SK-N-SH treated with all-trans-retinoic acid at 6 μM for 48 hours (cell line): ENCODE measurements at regions not wholly inside any gene's neighbourhood (a gene's known extent, or its start where the extent isn't known, plus 50 kb on each side); places are given as distances from the start of the nearest gene placed in this dataset.

Experiments
- ATAC-seq: fragments of 200-7000 bp; cut with Tn5 transposase; 3 replicates; pipeline ENCODE4 v1.9.1; 2020; ENCODE audit warnings: mild to moderate bottlenecking, moderate library complexity
- ARNTL ChIP-seq: fragments of 450-650 bp; formaldehyde crosslinking; IDR thresholded peaks from 2 replicates; pipeline ENCODE4 v1.5.0; 2020; ENCODE audit warnings: low read depth, mild to moderate bottlenecking, moderate library complexity, borderline replicate concordance
- BACH2 ChIP-seq: fragments of 250-450 bp; sonication (Bioruptor Pico); IDR thresholded peaks from 2 replicates; pipeline ENCODE4 v1.9.0; 2021; ENCODE audit warnings: mild to moderate bottlenecking, borderline replicate concordance
- CSDC2 ChIP-seq: fragments of 250-450 bp; sonication (Bioruptor Pico); IDR thresholded peaks from 2 replicates; pipeline ENCODE4 v1.5.0; 2020; ENCODE audit warnings: mild to moderate bottlenecking, moderate library complexity
- ESRRG ChIP-seq: fragments of 250-450 bp; sonication (Bioruptor Pico); IDR thresholded peaks from 2 replicates; pipeline ENCODE4 v1.6.1; 2021; ENCODE audit warnings: mild to moderate bottlenecking
- GLIS3 ChIP-seq: fragments of 250-450 bp; sonication (Bioruptor Pico); IDR thresholded peaks from 2 replicates; pipeline ENCODE4 v1.5.0; 2020; ENCODE audit warnings: mild to moderate bottlenecking, moderate library complexity
- ISL1 ChIP-seq: fragments of 250-450 bp; sonication (Bioruptor Pico); IDR thresholded peaks from 2 replicates; pipeline ENCODE4 v2.1.2; 2022; ENCODE audit warnings: mild to moderate bottlenecking, moderate library complexity
- OSR1 ChIP-seq: fragments of 250-450 bp; sonication (Bioruptor Pico); IDR thresholded peaks from 2 replicates; pipeline ENCODE4 v1.8.0; 2022; ENCODE audit warnings: moderate library complexity, mild to moderate bottlenecking, inconsistent platforms
- PPARA ChIP-seq: fragments of 250-450 bp; sonication (Bioruptor Pico); IDR thresholded peaks from 2 replicates; pipeline ENCODE4 v1.5.0; 2020; ENCODE audit warnings: mild to moderate bottlenecking, borderline replicate concordance
- RARB ChIP-seq: fragments of 250-450 bp; sonication (Bioruptor Pico); IDR thresholded peaks from 2 replicates; pipeline ENCODE4 v1.8.0; 2021; ENCODE audit warnings: mild to moderate bottlenecking, moderate library complexity
- SNAI2 ChIP-seq: fragments of 250-450 bp; sonication (Bioruptor Pico); IDR thresholded peaks from 2 replicates; pipeline ENCODE4 v1.5.0; 2020; ENCODE audit warnings: mild to moderate bottlenecking, moderate library complexity
- TCF4 ChIP-seq: fragments of 250-450 bp; sonication (Bioruptor Pico); IDR thresholded peaks from 2 replicates; pipeline ENCODE4 v1.8.0; 2021; ENCODE audit warnings: mild to moderate bottlenecking, moderate library complexity, borderline replicate concordance
- ZC3H10 ChIP-seq: fragments of 250-450 bp; sonication (Bioruptor Pico); IDR thresholded peaks from 2 replicates; pipeline ENCODE4 v1.5.1; 2021; ENCODE audit warnings: mild to moderate bottlenecking, moderate library complexity
- ZFP3 ChIP-seq: fragments of 250-450 bp; sonication (Bioruptor Pico); IDR thresholded peaks from 2 replicates; pipeline ENCODE4 v1.5.0; 2020; ENCODE audit warnings: mild to moderate bottlenecking, moderate library complexity
- ZFP30 ChIP-seq: fragments of 450-650 bp; formaldehyde crosslinking; IDR thresholded peaks from 2 replicates; pipeline ENCODE4 v1.5.0; 2022; ENCODE audit warnings: mild to moderate bottlenecking, moderate library complexity
- ZNF565 ChIP-seq: fragments of 450-650 bp; formaldehyde crosslinking; conservative IDR thresholded peaks from 2 replicates; pipeline ENCODE4 v1.5.0; 2020; ENCODE audit warnings: low read depth, mild to moderate bottlenecking, moderate library complexity
- ZNF70 ChIP-seq: fragments of 450-650 bp; formaldehyde crosslinking; IDR thresholded peaks from 2 replicates; pipeline ENCODE4 v1.5.0; 2020; ENCODE audit warnings: mild to moderate bottlenecking, moderate library complexity
- ZNF8 ChIP-seq: fragments of 450-650 bp; formaldehyde crosslinking; IDR thresholded peaks from 2 replicates; pipeline ENCODE4 v1.5.0; 2020; ENCODE audit warnings: mild to moderate bottlenecking, moderate library complexity
- TF ChIP-seq, protein P1 (sequence below): fragments of 250-450 bp; sonication (Bioruptor Pico); IDR thresholded peaks from 2 replicates; pipeline ENCODE4 v1.5.1; 2021; ENCODE audit warnings: mild to moderate bottlenecking, moderate library complexity
- TF ChIP-seq, protein P2 (sequence below): fragments of 250-450 bp; sonication (Bioruptor Pico); IDR thresholded peaks from 2 replicates; pipeline ENCODE4 v1.5.1; 2020; ENCODE audit warnings: low read depth, mild to moderate bottlenecking, moderate library complexity
- TF ChIP-seq, protein P3 (sequence below): fragments of 250-450 bp; sonication (Bioruptor Pico); IDR thresholded peaks from 2 replicates; pipeline ENCODE4 v1.8.0; 2021; ENCODE audit warnings: low read depth, mild to moderate bottlenecking, moderate library complexity, borderline replicate concordance
- TF ChIP-seq, protein P4 (sequence below): fragments of 250-450 bp; sonication (Bioruptor Pico); IDR thresholded peaks from 2 replicates; pipeline ENCODE4 v1.8.0; 2020; ENCODE audit warnings: mild to moderate bottlenecking, moderate library complexity, borderline replicate concordance

DNA sequence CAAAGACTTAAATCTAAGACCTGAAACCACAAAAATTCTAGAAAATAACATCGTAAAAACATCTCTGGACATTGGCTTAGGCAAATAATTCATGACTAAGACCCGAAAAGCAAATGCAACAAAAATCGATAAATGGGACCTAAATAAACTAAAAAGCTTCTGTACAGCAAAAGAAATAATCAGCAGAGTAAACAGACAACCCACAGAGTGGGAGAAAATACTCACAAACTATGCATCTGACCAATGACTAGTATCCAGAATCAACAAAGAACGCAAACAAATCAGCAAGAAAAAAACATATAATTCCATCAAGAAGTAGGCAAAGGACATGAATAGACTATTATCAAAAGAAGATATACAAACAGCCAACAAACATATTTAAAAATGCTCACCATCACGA lies 749.4 kb downstream of the PLOD2 start:
- TF ChIP-seq OSR1 (CRISPR knock-in tag): no peak
- TF ChIP-seq GLIS3: no peak
- TF ChIP-seq, protein P1, sequence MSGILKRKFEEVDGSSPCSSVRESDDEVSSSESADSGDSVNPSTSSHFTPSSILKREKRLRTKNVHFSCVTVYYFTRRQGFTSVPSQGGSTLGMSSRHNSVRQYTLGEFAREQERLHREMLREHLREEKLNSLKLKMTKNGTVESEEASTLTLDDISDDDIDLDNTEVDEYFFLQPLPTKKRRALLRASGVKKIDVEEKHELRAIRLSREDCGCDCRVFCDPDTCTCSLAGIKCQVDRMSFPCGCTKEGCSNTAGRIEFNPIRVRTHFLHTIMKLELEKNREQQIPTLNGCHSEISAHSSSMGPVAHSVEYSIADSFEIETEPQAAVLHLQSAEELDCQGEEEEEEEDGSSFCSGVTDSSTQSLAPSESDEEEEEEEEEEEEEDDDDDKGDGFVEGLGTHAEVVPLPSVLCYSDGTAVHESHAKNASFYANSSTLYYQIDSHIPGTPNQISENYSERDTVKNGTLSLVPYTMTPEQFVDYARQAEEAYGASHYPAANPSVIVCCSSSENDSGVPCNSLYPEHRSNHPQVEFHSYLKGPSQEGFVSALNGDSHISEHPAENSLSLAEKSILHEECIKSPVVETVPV (CRISPR knock-in tag): no peak
- no peak for TF ChIP-seq ZNF565 (CRISPR knock-in tag)
- TF ChIP-seq BACH2 (CRISPR knock-in tag): no peak
- no peak for TF ChIP-seq ZFP3 (CRISPR knock-in tag)
- no peak for TF ChIP-seq TCF4 (CRISPR knock-in tag)
- TF ChIP-seq ISL1: no peak
- TF ChIP-seq ARNTL (CRISPR knock-in tag): no peak
- TF ChIP-seq, protein P2, sequence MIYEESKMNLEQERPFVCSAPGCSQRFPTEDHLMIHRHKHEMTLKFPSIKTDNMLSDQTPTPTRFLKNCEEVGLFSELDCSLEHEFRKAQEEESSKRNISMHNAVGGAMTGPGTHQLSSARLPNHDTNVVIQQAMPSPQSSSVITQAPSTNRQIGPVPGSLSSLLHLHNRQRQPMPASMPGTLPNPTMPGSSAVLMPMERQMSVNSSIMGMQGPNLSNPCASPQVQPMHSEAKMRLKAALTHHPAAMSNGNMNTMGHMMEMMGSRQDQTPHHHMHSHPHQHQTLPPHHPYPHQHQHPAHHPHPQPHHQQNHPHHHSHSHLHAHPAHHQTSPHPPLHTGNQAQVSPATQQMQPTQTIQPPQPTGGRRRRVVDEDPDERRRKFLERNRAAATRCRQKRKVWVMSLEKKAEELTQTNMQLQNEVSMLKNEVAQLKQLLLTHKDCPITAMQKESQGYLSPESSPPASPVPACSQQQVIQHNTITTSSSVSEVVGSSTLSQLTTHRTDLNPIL (CRISPR knock-in tag): no peak
- TF ChIP-seq, protein P3, sequence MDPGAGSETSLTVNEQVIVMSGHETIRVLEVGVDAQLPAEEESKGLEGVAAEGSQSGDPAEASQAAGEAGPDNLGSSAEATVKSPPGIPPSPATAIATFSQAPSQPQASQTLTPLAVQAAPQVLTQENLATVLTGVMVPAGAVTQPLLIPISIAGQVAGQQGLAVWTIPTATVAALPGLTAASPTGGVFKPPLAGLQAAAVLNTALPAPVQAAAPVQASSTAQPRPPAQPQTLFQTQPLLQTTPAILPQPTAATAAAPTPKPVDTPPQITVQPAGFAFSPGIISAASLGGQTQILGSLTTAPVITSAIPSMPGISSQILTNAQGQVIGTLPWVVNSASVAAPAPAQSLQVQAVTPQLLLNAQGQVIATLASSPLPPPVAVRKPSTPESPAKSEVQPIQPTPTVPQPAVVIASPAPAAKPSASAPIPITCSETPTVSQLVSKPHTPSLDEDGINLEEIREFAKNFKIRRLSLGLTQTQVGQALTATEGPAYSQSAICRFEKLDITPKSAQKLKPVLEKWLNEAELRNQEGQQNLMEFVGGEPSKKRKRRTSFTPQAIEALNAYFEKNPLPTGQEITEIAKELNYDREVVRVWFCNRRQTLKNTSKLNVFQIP (CRISPR knock-in tag): no peak
- TF ChIP-seq ZNF8: no peak
- TF ChIP-seq, protein P4, sequence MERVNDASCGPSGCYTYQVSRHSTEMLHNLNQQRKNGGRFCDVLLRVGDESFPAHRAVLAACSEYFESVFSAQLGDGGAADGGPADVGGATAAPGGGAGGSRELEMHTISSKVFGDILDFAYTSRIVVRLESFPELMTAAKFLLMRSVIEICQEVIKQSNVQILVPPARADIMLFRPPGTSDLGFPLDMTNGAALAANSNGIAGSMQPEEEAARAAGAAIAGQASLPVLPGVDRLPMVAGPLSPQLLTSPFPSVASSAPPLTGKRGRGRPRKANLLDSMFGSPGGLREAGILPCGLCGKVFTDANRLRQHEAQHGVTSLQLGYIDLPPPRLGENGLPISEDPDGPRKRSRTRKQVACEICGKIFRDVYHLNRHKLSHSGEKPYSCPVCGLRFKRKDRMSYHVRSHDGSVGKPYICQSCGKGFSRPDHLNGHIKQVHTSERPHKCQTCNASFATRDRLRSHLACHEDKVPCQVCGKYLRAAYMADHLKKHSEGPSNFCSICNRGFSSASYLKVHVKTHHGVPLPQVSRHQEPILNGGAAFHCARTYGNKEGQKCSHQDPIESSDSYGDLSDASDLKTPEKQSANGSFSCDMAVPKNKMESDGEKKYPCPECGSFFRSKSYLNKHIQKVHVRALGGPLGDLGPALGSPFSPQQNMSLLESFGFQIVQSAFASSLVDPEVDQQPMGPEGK (CRISPR knock-in tag): no peak
- TF ChIP-seq ZFP30 (CRISPR knock-in tag): no peak
- no peak for TF ChIP-seq SNAI2
- TF ChIP-seq CSDC2 (CRISPR knock-in tag): no peak
- no peak for TF ChIP-seq ZNF70 (CRISPR knock-in tag)
- no peak for TF ChIP-seq RARB
- no peak for ATAC-seq

DNA sequence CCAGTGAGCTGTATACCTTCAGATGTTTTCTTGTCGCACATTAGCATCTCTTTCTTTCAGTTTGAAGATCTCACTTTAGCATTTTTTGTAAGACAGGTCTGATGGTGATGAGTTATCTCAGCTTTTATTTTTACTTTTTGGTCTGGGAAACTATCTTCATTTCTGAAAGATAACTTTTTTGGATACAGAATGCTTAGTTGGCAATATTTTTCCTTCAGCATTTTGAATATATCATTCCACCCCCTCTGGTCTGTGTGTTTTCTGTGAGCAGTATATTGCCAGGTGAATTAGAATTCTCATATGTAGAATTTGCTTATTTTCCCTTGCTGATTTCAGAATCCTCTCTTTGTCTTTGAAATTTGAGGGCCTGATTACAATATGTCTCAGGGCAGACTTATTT lies 743.3 kb downstream of the PLOD2 start:
- no peak for ATAC-seq
- TF ChIP-seq, protein P2 (CRISPR knock-in tag): no peak
- TF ChIP-seq ZNF70 (CRISPR knock-in tag) (no peak), SNAI2 (no peak), OSR1 (CRISPR knock-in tag) (no peak), BACH2 (CRISPR knock-in tag) (no peak), ZFP3 (CRISPR knock-in tag) (no peak)

DNA sequence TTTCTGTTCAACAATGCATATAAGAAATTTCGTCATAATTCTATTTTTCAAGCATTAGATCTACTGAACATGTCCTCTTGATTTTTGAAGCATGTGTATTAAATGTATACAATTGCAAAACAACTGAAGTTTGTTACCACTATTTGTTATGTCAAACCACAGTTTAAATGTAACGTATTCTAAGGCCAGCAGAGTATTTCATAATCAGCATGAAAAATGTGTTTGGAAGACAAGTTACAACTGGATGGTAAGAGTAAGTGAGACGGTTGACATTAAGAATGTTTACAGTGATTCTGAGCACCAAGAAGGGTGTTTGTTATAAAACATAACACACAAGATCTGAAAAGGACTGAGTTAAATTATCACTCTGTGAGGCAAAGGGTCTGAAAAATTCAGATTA lies 738.4 kb downstream of the PLOD2 start:
- no peak for ATAC-seq
- no peak for TF ChIP-seq RARB
- no peak for TF ChIP-seq SNAI2
- no peak for TF ChIP-seq CSDC2 (CRISPR knock-in tag)
- no peak for TF ChIP-seq ZNF565 (CRISPR knock-in tag)
- no peak for TF ChIP-seq PPARA (CRISPR knock-in tag)
- no peak for TF ChIP-seq ZFP30 (CRISPR knock-in tag)
- no peak for TF ChIP-seq TCF4 (CRISPR knock-in tag)
- TF ChIP-seq ARNTL (CRISPR knock-in tag): no peak
- TF ChIP-seq ISL1: no peak
- TF ChIP-seq, protein P2 (CRISPR knock-in tag): no peak
- TF ChIP-seq, protein P4 (CRISPR knock-in tag): no peak
- no peak for TF ChIP-seq BACH2 (CRISPR knock-in tag)
- TF ChIP-seq ESRRG (CRISPR knock-in tag): no peak
- TF ChIP-seq ZC3H10 (CRISPR knock-in tag): no peak
- TF ChIP-seq, protein P1 (CRISPR knock-in tag): no peak
